ENCODE measurements at regions not wholly inside any gene's neighbourhood (a gene's known extent, or its start where the extent isn't known, plus 50 kb on each side); places are given as distances from the start of the nearest gene placed in this dataset.

DNA sequence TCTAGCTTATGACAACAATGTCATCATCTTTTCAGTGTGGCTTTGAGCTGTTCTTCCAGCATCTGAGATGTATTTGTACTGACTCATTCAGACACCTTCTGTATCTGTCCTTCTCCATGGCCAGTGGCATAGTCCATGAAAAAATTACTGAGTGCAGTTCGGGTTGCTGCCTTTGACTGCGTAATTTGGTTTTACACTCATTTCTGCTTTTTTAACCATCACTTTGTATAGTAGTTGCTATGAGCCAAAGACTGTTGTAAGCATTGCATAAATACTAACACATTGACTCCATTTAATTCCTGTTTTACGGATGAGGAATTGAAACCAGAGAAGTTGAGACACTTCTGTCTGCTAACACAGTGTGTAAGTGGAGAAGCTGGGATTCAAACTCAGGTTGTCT, 190.7 kb upstream of the MID1 start:
- DNase-seq (ENCODE audit: low spot score) (no peak), FAIRE-seq (no peak)

DNA sequence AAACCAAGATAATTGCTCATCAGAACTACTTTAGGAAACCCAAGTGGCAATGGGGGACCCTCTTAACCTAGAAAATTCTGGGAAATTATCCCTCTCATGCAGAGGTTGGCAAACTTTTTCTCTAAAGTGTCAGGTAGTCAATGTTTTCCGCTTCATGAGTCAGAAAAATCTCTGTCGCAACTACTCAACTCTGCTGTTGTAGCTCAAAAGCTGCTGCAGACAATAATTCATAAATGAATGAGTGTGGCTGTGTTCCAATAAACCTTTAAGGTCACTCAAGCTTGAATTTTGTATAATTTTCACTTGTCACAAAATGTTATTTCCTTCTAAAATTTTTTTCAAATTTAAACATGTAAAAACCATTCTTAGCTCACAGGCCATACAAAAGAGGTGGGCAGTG, 193.4 kb upstream of the MID1 start:
- FAIRE-seq (no peak), DNase-seq (ENCODE audit: low spot score) (no peak)

GRCh38 chrX:10818651-10819050, 198.3 kb upstream of the MID1 start:
- FAIRE-seq, result no peak
- no peak for DNase-seq (ENCODE audit: low spot score)

- no peak for DNase-seq (ENCODE audit: low spot score)
- no peak for FAIRE-seq
Measured at GRCh38 chrX:10819973-10820372, 199.6 kb upstream of the MID1 start.

DNA sequence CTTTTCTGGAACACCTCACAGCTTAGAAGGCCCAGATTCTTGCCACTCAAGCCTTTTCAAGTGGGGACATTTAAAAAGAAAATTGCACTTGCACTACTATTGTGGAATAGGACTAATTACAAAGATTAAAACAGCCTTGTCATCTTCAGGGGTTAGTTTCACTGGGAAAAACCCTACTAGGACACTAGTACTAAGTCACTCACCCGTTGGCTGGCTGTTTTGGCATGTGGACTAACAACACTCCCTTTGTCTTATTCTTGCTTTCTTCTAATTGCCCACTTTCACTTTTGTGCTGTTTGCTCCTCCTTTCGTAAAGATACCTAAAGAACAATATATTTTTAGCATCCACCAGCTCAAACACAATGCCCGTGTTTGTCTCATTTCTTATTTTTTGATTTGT, 200.9 kb upstream of the MID1 start:
- FAIRE-seq, result no peak
- DNase-seq (ENCODE audit: low spot score), result no peak

DNA sequence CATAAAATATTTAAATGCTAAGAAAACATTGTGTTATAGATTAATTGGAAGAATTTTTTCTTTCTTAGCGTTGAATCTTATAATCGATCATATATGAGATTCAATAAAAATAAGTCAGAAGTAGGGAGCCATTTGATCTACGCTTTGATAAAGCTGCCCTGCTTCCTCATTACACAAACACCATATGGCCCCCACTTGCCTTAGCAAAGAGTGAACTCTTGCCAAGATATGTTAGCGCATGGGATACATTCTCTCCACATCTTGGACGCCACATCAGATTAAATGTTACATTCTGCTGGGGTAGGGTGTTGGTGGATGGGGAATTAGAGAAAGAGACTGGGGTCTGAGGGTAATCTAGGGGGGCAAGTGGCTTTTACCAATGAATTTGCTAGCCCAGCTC, 207.7 kb upstream of the MID1 start:
- FAIRE-seq (no peak), DNase-seq (ENCODE audit: low spot score) (no peak)

DNA sequence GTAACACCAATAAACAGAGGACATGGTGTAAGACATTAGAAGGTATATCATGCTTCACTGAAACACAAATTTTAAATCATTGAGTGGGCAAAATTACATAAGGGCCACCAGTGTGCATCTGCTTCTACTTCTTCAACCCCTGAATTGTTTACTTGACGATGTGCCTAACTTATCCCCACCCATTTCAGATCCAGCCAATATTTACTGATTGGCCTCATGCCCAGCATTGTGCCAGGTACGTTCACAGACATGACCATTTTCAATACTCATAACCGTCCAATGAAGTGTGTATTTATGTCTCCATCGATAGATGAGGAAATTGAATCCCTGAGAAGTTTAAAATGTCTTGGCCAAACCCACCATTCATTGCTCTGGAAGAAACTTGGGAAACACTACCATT, 208.3 kb upstream of the MID1 start:
- DNase-seq (ENCODE audit: low spot score) (no peak), FAIRE-seq (no peak)

GRCh38 chrX:10831716-10832502, 211.5 kb upstream of the MID1 start:
- FAIRE-seq (no peak), DNase-seq (ENCODE audit: low spot score) (no peak)

DNA sequence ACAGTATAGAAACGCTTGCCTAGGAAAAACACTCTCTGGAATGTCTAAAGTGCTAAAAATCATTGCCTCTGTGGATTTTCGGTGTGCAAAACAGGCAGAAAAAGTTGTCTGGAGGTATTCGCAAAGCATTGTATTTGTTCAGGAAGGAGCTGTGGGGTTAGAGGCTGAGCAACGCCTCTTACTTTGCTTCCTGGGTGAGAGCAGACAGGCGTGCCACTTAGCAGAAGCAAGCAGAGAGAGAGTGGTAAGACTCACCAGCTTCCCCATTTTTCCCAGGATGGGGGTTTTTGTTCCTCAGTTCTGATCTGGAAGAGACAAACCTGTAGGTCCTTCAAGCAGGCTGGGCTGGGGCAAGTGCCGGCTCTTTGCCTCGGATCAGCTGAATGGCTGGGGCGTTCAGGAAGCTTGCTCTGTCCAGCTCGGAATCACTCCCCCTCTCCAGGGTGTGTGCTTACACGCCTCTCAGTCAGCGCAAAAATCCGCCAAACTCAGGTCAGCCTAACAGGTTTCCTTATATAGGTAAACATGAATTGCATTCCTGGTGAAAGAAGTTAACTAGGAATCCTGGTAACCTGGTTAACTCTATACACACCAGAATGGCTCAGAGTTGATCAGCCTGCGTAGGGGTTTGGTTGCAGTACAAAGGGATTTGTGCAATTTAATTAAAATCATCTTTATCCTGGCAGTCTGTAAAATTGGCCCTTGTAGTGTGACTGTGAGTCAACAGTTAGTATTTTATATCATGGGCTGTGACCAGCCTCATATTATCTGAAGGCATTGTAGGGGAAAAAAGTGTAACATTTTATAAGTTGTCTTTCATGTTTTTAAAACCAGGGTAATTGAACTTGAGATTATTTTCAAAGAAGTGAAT, 213.1 kb upstream of the MID1 start:
- no peak for DNase-seq (ENCODE audit: low spot score)
- FAIRE-seq, result no peak

DNA sequence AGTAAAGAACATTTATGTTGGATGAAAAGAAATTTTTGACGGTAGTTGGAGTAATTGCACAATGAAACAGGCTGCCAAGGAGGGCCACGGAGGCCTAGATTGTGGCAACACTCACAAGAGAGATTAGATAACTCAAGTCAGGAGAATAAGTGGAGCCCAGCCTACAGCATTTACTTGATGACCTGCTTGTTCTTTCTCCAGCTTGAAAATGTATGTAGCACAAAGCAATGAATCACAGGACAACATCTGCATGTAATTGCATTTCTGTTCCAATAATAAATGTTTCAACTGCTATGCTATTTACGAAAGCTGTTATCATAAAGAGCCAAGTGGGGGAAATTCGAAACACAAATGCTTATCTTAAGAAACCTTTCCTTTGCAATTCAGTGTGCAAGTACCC, 221.2 kb upstream of the MID1 start:
- DNase-seq (ENCODE audit: low spot score), result no peak

DNA sequence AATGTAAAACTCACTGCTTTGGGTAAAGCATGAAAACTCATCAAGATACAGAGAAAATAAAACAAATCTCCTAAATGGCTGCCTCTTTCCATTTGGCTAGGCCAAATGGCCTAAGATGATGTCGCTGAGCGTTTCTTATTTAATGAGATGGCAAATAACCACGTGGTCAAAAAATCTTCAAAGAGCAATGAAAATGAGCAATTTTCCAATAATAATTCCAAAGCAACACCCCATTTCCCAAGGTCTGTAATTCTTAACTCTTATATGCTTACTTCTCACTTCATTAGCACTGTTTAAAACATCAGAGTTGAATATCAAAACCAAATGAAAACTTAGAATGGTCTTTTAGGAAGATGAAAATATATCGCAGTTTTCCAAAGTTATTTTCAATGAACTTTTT, 222.3 kb upstream of the MID1 start:
- FAIRE-seq (no peak), DNase-seq (ENCODE audit: low spot score) (no peak)

More for the DNA sequence above, 221.2 kb upstream of the MID1 start:
- FAIRE-seq, result no peak

DNA sequence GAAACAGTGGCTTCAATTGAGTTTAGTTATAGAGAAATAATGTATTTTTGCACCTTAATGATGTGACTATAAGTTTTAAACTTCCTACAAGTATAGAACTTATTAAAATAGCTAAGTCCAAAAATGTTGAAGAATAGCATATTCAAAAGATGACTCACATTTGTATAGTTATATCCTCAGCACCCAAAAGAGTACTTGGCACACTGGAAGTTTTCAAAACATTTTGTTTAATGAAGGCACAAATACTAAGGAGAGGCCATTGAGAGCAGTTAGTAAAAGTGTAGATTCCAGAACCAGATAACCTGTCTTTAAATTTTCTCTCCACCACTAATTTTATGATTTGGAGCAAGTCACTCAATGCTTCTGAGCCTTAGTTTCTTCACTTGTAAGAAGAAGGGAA, 226.9 kb upstream of the MID1 start:
- FAIRE-seq (no peak), DNase-seq (ENCODE audit: low spot score) (no peak)

GRCh38 chrX:10851809-10852208, 231.4 kb upstream of the MID1 start:
- DNase-seq (ENCODE audit: low spot score) (no peak), FAIRE-seq (no peak)

DNA sequence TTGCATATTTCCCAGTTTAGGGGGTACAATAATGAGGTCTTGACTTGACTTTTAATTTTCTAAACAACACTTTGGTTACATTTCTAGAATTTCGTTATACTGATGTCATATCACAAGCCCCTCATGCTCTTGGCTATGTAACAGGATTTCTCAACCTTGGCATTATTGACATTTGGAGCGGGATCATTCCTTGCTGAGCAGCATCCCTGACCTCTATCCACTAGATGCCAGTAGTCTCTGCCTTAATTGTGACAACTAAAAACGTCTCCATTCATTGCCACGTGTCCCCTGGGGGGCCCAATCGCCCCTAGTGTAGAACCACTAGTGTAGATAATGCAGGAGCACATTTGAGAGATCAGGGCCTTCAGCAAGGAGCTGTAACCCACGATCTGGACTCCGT, 234.2 kb upstream of the MID1 start:
- DNase-seq (ENCODE audit: low spot score) (no peak), FAIRE-seq (no peak)

DNA sequence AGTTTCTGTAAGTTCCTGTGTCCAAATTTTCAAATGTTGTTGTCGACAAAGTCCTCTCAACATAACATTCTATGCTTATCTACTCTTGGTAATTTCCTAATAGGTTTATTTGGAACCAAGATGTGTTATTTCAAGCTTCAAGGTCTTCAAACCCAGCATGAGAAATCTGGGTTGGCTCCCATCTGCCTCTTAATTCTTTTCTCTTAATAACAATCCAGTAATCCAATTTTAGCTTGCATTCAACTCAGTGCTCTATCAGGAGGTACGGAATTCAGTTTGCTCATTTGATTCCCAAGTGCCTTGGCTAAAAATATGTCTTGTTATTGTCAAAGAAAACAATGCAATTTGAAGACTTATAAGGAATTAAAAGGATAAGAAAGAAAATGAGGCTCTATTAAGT, 235.5 kb upstream of the MID1 start:
- FAIRE-seq, result no peak

GRCh38 chrX:10856797-10857196, 236.4 kb upstream of the MID1 start:
- DNase-seq (ENCODE audit: low spot score) (no peak), FAIRE-seq (no peak)

More for the DNA sequence above, 235.5 kb upstream of the MID1 start:
- DNase-seq (ENCODE audit: low spot score), result no peak

DNA sequence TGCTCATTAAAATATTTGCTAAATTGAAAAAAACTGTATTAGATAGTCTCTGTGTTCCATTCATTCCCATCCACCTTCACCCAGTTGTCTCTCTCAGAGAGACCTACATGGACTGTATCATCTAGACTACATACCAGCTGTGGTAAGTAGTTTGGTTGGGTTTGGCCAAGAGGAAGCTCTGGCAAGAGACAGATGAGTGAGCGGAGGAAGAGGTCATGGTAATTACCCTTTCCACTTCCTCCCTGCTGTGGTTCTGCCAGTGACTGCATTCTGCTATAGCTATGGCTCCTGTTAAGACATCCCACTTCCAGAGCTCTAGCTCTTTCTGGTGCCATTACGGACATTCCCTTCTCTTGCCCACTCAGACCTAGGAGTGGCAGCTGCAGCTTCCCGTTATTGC, 239.0 kb upstream of the MID1 start:
- no peak for FAIRE-seq
- DNase-seq (ENCODE audit: low spot score), result no peak

- no peak for FAIRE-seq
- no peak for DNase-seq (ENCODE audit: low spot score)
Measured at GRCh38 chrX:10875995-10876394, 235.1 kb upstream of the HCCS start.

DNA sequence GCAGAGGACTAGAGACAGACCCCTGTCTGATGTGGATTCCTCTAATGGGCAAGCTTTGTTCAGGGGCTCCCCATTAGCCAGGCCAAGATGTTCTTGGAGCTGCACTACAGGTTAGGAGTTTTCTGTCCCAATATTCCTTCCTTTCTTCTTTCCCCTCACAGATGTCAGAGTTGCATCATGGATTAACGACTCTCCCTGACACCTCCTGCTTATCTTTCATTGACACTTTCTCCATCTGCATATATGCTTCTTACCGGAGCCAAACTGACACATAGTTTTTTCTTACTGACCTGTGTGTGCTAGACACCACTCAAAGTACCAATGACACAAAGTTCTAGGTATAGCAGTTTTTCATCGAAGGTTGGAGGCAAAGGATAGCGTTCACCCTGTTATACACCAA, 228.6 kb upstream of the HCCS start:
- FAIRE-seq, result no peak
- no peak for DNase-seq (ENCODE audit: low spot score)

- DNase-seq (ENCODE audit: low spot score) (no peak), FAIRE-seq (no peak)
Measured at GRCh38 chrX:10884246-10884645, 226.9 kb upstream of the HCCS start.

DNA sequence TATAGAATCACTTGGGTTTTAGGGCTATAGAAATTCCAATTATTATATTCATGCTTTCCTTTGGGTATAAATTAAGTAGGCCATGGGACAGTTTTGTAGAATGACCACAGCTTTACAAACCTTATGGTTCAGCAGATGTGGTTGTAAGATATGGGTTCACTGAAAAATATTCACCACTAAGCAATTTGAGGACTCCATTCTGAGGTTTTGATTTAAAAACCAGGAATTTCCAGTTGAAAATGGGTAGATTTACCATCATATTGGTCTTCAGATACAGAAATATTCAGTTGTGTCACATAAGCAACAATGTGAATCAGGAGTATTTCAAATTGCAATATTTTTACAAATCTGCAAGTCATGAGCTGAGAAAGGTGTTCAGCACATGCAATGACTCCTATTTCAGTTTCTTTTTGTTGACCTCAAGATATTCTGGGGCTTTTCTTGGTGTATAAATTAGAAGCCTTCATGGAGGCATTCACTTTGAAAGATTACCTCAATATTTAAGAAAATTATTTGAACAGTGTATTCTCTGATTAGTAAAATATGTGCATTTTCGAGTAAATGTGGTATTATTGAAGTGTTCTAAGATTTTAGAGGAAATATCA, 218.4 kb upstream of the HCCS start:
- FAIRE-seq (no peak), DNase-seq (ENCODE audit: low spot score) (no peak)

DNA sequence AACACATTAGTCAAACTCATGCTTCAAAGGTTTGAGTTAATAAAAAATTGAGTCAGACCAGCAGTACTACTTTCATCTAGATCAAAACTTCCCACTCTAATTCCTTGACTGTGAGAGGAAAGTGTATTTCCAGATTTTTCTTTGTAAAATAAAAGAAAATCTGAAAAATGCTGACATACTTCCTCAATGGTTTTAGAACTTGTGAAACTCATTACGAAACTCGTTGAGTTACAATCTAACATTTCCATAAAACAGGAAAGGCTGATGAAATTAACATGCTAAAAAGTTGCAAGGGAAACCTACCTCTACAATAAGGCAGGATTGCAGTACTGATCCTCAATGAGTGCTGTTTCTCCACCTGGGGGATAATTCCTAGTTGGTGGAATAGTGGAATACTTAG, 217.8 kb upstream of the HCCS start:
- FAIRE-seq (no peak), DNase-seq (ENCODE audit: low spot score) (no peak)

All from urothelium cell line (cell line).